ENCODE measurements at regions not wholly inside any gene's neighbourhood (a gene's known extent, or its start where the extent isn't known, plus 50 kb on each side); places are given as distances from the start of the nearest gene placed in this dataset.

GRCh38 chr12:66744956-66745383 lies 66.1 kb upstream of the GRIP1 start:
- DNase-seq: no peak

GRCh38 chr12:66746489-66747201 lies 67.8 kb upstream of the GRIP1 start:
- Histone ChIP-seq H3K36me3 (no peaks in the 10 kb centered on the region), H3K4me3 (no peak overlapping the region), H3K4me1 (no peaks in the 10 kb centered on the region), H3K9me3 (no peaks in the 10 kb centered on the region), H3K27me3 (no peaks in the 10 kb centered on the region), H3K27ac (no peak overlapping the region), H3K9ac (ENCODE audit: low read depth in 2 of 2, low read length in 2 of 2) (no peak overlapping the region)
- TF ChIP-seq, protein P1, sequence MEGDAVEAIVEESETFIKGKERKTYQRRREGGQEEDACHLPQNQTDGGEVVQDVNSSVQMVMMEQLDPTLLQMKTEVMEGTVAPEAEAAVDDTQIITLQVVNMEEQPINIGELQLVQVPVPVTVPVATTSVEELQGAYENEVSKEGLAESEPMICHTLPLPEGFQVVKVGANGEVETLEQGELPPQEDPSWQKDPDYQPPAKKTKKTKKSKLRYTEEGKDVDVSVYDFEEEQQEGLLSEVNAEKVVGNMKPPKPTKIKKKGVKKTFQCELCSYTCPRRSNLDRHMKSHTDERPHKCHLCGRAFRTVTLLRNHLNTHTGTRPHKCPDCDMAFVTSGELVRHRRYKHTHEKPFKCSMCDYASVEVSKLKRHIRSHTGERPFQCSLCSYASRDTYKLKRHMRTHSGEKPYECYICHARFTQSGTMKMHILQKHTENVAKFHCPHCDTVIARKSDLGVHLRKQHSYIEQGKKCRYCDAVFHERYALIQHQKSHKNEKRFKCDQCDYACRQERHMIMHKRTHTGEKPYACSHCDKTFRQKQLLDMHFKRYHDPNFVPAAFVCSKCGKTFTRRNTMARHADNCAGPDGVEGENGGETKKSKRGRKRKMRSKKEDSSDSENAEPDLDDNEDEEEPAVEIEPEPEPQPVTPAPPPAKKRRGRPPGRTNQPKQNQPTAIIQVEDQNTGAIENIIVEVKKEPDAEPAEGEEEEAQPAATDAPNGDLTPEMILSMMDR (IDR thresholded peaks at IDR 0.05): no peak
- intact Hi-C loops (cut with DNase I): no loop called here
- no peak for DNase-seq

More at GRCh38 chr12:66744956-66745383, 66.1 kb upstream of the GRIP1 start:
- no peak overlapping the region for H3K4me3 ChIP-seq
- intact Hi-C loops (cut with DNase I): no loop called here
- H3K4me1 ChIP-seq: no peaks in the 10 kb centered on the region
- TF ChIP-seq, protein P1 (IDR thresholded peaks at IDR 0.05): no peak
- no peaks in the 10 kb centered on the region for H3K9me3 ChIP-seq
- H3K27ac ChIP-seq: no peak overlapping the region
- no peaks in the 10 kb centered on the region for H3K27me3 ChIP-seq
- H3K9ac ChIP-seq (ENCODE audit: low read depth in 2 of 2, low read length in 2 of 2): no peak overlapping the region
- H3K36me3 ChIP-seq: no peaks in the 10 kb centered on the region

- Histone ChIP-seq H3K27ac (no peak overlapping the region), H3K27me3 (no peaks in the 10 kb centered on the region), H3K9me3 (no peaks in the 10 kb centered on the region), H3K36me3 (no peaks in the 10 kb centered on the region), H3K4me3 (no peak overlapping the region), H3K4me1 (no peaks in the 10 kb centered on the region), H3K9ac (ENCODE audit: low read depth in 2 of 2, low read length in 2 of 2) (no peak overlapping the region)
- DNase-seq: no peak
- intact Hi-C loops (cut with DNase I): no loop called here
- TF ChIP-seq, protein P1 (IDR thresholded peaks at IDR 0.05): no peak
Observed at GRCh38 chr12:66751432-66752113, 72.7 kb upstream of the GRIP1 start.

GRCh38 chr12:66753810-66754209 lies 74.9 kb upstream of the GRIP1 start:
- no peaks in the 10 kb centered on the region for H3K27me3 ChIP-seq
- no peaks in the 10 kb centered on the region for H3K36me3 ChIP-seq
- H3K9ac ChIP-seq (ENCODE audit: low read depth in 2 of 2, low read length in 2 of 2): no peak overlapping the region
- no peaks in the 10 kb centered on the region for H3K4me1 ChIP-seq
- H3K9me3 ChIP-seq: no peaks in the 10 kb centered on the region
- no peak for DNase-seq
- TF ChIP-seq, protein P1 (IDR thresholded peaks at IDR 0.05): no peak
- no peak overlapping the region for H3K4me3 ChIP-seq
- no peak overlapping the region for H3K27ac ChIP-seq
- intact Hi-C loops (cut with DNase I): no loop called here

DNA sequence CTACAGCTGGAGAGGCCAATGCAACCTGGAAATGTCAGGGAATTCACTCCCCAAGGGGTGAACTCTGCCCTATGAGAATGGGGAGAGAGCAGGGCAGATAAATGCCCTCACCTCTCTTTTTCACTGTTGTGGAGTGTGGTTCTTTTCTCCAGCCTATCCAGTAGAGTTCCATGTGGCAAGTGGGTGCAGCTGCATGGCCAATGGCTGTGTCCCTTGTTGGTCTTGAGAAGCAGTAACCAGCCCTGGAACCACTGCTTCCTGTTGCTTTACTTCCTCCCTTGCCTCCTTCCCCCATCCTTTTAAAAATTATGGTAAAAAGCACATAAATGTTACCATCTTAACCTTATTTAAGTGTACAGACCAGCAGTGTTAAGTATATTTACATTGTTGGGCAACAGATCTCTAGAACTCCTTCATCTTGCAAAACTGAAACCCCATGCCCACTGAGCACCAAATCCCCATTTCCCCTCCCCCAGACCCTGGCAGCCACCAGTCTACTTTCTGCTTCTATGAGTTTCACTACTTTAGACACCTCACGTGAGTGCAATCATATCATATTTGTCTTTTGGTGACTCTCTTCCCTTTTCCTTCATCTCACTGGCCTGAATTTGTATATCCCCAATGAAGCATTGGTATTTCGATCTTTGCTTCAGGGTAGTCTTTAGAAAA lies 77.0 kb upstream of the GRIP1 start:
- intact Hi-C loops (cut with DNase I): no loop called here
- Histone ChIP-seq H3K4me3 (no peak overlapping the region), H3K36me3 (no peaks in the 10 kb centered on the region), H3K4me1 (no peaks in the 10 kb centered on the region), H3K27me3 (no peaks in the 10 kb centered on the region), H3K27ac (no peak overlapping the region), H3K9ac (ENCODE audit: low read depth in 2 of 2, low read length in 2 of 2) (no peak overlapping the region), H3K9me3 (no peaks in the 10 kb centered on the region)
- no peak for DNase-seq
- TF ChIP-seq, protein P1 (IDR thresholded peaks at IDR 0.05): no peak
